GM12864 (cell line): ENCODE measurements at regions not wholly inside any gene's neighbourhood (a gene's known extent, or its start where the extent isn't known, plus 50 kb on each side); places are given as distances from the start of the nearest gene placed in this dataset.

Experiments
- DNase-seq: peaks from one replicate; pipeline ENCODE4 v3.0.0-alpha.2; 2011; ENCODE audit warnings: low read depth
- H3K4me3 ChIP-seq: 2 replicates; pipeline ENCODE4 v1.5.1; 2011; ENCODE audit warnings: mild to moderate bottlenecking, low read depth, low read length, control low read depth
- TF ChIP-seq, protein P1 (sequence below): IDR thresholded peaks from 2 replicates; pipeline ENCODE4 v1.5.1; 2011; ENCODE audit warnings: low read depth, mild to moderate bottlenecking, moderate library complexity, low read length, control low read depth, inconsistent platforms; ENCODE audit errors: missing control alignments

DNA sequence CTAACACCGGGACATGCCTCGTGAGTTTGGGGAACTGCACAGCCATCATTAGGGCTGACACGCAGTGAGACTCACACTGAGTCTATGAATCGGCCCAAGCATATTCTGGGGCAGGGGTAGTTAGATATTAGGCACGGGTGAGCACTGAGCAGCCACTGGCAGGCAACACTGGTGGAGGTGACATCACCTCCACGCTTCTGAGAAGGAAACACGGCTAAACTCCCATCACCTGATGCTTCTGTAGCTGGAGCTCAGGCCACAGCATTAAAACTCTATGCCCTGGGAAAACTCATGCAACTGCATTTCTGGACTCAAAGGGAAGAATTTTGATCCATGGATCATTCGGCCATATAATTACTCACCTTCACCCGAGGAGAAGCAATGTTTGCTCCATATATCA is 100.8 kb upstream of the OTUD4 start:
- no peak for DNase-seq
- H3K4me3 ChIP-seq: no peak overlapping the region
- TF ChIP-seq, protein P1, sequence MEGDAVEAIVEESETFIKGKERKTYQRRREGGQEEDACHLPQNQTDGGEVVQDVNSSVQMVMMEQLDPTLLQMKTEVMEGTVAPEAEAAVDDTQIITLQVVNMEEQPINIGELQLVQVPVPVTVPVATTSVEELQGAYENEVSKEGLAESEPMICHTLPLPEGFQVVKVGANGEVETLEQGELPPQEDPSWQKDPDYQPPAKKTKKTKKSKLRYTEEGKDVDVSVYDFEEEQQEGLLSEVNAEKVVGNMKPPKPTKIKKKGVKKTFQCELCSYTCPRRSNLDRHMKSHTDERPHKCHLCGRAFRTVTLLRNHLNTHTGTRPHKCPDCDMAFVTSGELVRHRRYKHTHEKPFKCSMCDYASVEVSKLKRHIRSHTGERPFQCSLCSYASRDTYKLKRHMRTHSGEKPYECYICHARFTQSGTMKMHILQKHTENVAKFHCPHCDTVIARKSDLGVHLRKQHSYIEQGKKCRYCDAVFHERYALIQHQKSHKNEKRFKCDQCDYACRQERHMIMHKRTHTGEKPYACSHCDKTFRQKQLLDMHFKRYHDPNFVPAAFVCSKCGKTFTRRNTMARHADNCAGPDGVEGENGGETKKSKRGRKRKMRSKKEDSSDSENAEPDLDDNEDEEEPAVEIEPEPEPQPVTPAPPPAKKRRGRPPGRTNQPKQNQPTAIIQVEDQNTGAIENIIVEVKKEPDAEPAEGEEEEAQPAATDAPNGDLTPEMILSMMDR: no peak

DNA sequence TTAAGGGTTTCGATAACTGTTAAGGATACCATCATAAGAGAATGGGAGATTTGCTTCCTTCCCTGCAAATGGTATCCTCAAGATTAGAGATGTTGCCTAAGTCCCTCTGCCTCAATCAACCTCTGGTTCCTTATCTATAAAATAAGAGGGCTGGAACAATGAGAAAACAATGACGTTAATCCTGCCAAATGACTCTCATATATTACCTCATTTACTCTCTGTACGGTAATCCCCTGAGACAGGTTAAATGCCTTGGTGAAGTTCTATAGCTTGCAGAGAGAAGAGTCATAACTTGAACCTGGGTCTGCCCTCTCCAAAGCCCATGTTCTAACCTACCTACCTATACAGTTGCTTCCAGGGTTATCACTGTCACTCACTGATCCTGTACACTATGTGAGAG is 100.2 kb upstream of the OTUD4 start:
- no peak for DNase-seq
- TF ChIP-seq, protein P1: no peak
- no peak overlapping the region for H3K4me3 ChIP-seq

DNA sequence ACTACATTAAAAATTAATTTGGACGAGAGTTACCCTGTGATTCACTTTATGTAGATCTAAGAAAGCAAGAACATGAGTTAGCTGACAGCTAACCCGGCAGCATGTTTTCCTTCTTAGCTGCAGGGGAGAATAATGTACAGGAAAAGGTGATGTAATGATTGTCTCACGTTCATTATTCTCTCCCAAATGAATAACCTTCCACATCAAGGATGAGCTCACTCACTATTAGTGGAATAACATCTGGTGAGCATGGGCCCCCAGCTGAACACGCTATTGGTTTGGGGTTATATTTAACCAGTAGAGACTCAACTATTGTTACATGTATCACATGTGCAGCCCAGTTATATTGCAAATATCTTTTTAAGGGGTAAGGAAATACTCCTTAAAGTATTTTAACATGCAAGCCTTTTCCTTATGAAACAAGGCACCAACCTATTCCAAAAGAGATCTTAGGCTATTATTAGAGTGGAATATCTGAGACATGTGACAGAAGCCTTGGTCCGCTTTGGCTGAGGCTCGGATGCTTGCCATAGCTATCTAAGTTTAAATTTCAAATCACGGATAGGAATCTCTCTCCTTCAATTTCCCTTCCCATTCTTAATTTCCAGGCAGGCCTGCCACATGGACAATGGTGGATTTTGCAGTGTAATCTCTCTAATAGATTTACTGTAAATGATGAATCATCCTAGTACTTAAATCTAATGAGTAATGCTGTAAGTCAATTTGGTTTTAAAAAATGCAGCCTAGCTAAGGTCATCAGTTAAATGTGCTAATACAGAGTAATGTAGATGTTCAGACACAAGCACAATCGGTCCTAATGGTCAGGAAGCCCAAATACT is 99.0 kb upstream of the OTUD4 start:
- TF ChIP-seq, protein P1: no peak
- no peak overlapping the region for H3K4me3 ChIP-seq
- DNase-seq: no peak

DNA sequence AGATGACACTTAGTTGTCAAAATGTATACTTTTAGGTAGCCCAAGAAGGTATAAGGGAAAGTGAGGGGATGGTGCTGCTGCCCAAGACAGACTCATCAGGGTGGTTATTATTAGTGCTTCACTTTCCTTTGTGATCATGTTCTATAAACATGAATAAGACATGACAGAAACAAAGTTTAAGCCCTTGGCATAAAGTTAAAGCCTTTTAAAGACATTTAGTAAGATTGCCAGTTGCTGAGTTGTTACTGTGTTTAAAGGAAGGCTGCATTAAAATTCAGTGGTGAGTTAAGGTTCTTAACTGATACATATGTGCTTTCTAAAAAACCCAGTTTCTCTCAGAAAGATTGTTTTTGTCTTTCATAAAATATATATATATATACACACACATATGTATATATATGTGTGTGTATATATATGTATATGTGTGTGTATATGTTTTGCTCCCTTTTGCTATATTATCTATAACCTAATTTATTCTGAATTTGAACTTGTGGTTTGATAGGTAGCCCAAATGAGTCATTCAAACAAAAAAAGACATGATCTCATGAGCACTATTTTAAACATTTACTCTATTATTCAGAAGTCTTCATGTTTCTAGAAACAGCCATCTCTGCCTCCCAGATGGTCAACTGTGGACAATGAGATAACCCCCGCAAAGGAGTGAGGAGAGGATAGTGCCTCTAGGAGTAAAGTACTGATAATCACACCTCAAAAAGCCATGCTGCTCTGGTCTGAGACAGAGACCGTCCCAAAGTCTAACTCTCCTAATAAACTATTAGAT is 98.1 kb upstream of the OTUD4 start:
- no peak overlapping the region for H3K4me3 ChIP-seq
- TF ChIP-seq, protein P1: no peak
- no peak for DNase-seq

DNA sequence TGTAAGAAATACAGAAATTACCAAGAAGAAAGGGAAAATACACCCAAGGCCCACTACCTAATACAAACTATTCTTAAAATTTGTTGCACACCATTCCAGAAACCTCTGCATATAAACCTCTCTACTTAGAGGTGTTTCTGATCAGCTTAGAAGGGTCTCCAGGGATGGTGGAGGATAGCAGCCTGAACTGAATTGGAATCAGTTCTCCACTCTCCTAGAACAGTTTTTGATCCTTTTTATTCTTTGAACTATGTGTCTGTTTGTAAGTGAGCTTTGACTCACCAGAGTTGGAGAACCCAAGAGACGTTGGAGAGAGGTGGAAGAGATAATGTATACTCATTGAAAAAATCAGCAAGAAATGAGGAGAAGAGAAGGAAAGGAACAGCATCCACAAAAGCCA is 96.6 kb upstream of the OTUD4 start:
- TF ChIP-seq, protein P1: no peak
- H3K4me3 ChIP-seq: no peak overlapping the region
- no peak for DNase-seq

DNA sequence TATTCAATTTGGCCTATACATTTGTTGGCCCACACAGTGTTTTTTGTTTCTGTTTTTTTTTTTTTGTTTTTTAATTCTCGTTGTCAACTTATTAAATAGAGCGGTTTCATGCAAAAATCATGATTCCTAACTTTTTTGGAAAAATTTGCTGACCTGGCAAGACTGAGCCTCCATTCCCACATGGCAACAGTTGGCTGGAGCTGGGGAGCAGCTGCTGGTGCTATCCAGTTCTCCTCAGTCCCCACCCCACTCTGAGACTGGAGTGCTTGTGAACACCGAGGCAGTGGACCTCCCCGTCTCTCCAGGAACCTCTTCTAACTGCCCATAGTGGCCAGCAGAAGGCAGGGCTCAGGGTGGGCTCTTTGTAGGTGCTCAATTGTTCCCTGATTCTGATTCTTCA is 95.7 kb upstream of the OTUD4 start:
- DNase-seq: no peak
- no peak overlapping the region for H3K4me3 ChIP-seq
- TF ChIP-seq, protein P1: no peak
